Gastroesophageal sphincter (tissue), 3 donors: ENCODE measurements at regions not wholly inside any gene's neighbourhood (a gene's known extent, or its start where the extent isn't known, plus 50 kb on each side); places are given as distances from the start of the nearest gene placed in this dataset.

ENCODE experiments used
- EP300 ChIP-seq: sonication (generic); formaldehyde crosslinking; IDR thresholded peaks from one replicate; pipeline ENCODE4 v1.6.1; 2017; ENCODE audit warnings: antibody characterized with exemption, mild to moderate bottlenecking
- POLR2A ChIP-seq, 2 donors: fragments of 450-650 bp; IDR thresholded peaks; one replicate each; pipeline ENCODE4 v1.6.1; 2017; ENCODE audit warnings: antibody characterized with exemption in 2 of 2, mild to moderate bottlenecking in 2 of 2, moderate library complexity in 1 of 2
- POLR2AphosphoS5 ChIP-seq: sonication (generic); formaldehyde crosslinking; IDR thresholded peaks from one replicate; pipeline ENCODE4 v1.6.1; 2017; ENCODE audit warnings: antibody characterized with exemption
- TF ChIP-seq, protein P1 (sequence below), 4 experiments: fragments of 200-600 bp in 2 of 4; fragments of 450-650 bp in 2 of 4; sonication (generic) in 1 of 4; IDR thresholded peaks; one replicate each; pipeline ENCODE4 v1.5.1; 2017 to 2019; ENCODE audit warnings: antibody characterized with exemption in 4 of 4, mild to moderate bottlenecking in 2 of 4, moderate library complexity in 2 of 4

DNA sequence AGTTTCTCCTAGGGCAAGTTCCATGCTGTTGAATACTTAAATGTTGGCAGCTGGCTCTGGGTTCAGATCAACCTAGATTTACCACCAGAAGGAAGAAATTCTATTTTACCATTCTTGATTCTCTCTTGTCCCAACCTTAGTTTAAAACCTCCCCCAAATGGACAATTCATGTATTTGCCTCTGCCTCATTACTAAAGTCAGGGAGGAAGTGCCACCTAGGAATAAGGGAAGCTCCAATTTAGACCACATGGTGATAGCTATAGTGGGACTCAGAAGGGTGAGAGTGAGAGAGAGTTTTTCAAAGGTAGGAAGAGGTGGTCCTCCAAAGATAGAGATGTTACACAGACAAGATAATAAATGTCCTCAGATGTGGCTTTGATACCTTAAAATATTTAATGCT lies 53.4 kb upstream of the PAM start:
- no peak for TF ChIP-seq POLR2A (IDR thresholded peaks at IDR 0.05)
- TF ChIP-seq, protein P1, sequence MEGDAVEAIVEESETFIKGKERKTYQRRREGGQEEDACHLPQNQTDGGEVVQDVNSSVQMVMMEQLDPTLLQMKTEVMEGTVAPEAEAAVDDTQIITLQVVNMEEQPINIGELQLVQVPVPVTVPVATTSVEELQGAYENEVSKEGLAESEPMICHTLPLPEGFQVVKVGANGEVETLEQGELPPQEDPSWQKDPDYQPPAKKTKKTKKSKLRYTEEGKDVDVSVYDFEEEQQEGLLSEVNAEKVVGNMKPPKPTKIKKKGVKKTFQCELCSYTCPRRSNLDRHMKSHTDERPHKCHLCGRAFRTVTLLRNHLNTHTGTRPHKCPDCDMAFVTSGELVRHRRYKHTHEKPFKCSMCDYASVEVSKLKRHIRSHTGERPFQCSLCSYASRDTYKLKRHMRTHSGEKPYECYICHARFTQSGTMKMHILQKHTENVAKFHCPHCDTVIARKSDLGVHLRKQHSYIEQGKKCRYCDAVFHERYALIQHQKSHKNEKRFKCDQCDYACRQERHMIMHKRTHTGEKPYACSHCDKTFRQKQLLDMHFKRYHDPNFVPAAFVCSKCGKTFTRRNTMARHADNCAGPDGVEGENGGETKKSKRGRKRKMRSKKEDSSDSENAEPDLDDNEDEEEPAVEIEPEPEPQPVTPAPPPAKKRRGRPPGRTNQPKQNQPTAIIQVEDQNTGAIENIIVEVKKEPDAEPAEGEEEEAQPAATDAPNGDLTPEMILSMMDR (IDR thresholded peaks at IDR 0.05): no peak
- TF ChIP-seq POLR2AphosphoS5: no peak
- TF ChIP-seq EP300: no peak
